Body of pancreas (tissue), 4 donors: ENCODE measurements at regions not wholly inside any gene's neighbourhood (a gene's known extent, or its start where the extent isn't known, plus 50 kb on each side); places are given as distances from the start of the nearest gene placed in this dataset.

Source experiments
- CTCF ChIP-seq, 7 experiments: fragments of 450-650 bp in 4 of 7; fragments of 200-600 bp in 3 of 7; sonication (generic) in 3 of 7; IDR thresholded peaks; one replicate each; pipeline ENCODE4 v1.5.1; 2016 to 2019; ENCODE audit warnings: antibody characterized with exemption in 7 of 7
- POLR2A ChIP-seq, 3 donors: fragments of 450-650 bp; IDR thresholded peaks; one replicate each; pipeline ENCODE4 v1.6.1; 2016; ENCODE audit warnings: antibody characterized with exemption in 3 of 3, mild to moderate bottlenecking in 2 of 3

GRCh38 chr14:22081337-22081736, 407.7 kb upstream of the OR4E1 start:
- no peak for TF ChIP-seq CTCF (IDR thresholded peaks at IDR 0.05)
- TF ChIP-seq POLR2A (IDR thresholded peaks at IDR 0.05), result no peak
